CD14-positive monocyte (primary cell): ENCODE measurements at regions not wholly inside any gene's neighbourhood (a gene's known extent, or its start where the extent isn't known, plus 50 kb on each side); places are given as distances from the start of the nearest gene placed in this dataset.

Experiments used
- DNase-seq, 3 donors: peaks; one replicate each; pipeline ENCODE4 v3.0.0-alpha.2; 2011 to 2022
- H2AFZ ChIP-seq: 2 replicates; pipeline ENCODE4 v1.6.0; 2012; ENCODE audit warnings: mild to moderate bottlenecking, low read depth, low read length, inconsistent platforms; ENCODE audit not compliant: insufficient read depth, poor library complexity, severe bottlenecking
- H3K27ac ChIP-seq, 2 donors: 1 replicate in 1 of 2; 2 replicates in 1 of 2; pipeline ENCODE4 v1.5.1; 2012 to 2013; ENCODE audit warnings: low read length in 2 of 2, control low read depth in 1 of 2, inconsistent platforms in 1 of 2, low read depth in 1 of 2, mild to moderate bottlenecking in 1 of 2
- H3K27me3 ChIP-seq, 2 donors: one replicate each; pipeline versions ENCODE4 v1.6.0 to v1.6.1; 2011 to 2013; ENCODE audit warnings: low read length in 2 of 2; ENCODE audit not compliant: control insufficient read depth in 2 of 2, insufficient read depth in 2 of 2
- H3K36me3 ChIP-seq, 2 donors: replicated peaks in 1 of 2; 1 replicate in 1 of 2; 2 replicates in 1 of 2; pipeline versions ENCODE4 v1.5.1 to v1.6.1; 2012 to 2013; ENCODE audit warnings: low read length in 2 of 2, control low read depth in 1 of 2, inconsistent platforms in 1 of 2, mild to moderate bottlenecking in 1 of 2; ENCODE audit not compliant: insufficient read depth in 2 of 2, control insufficient read depth in 1 of 2
- H3K4me1 ChIP-seq, 2 donors: 1 replicate in 1 of 2; 2 replicates in 1 of 2; pipeline versions ENCODE4 v1.5.1 to v1.6.1; 2012 to 2013; ENCODE audit warnings: low read length in 2 of 2, control low read depth in 1 of 2, inconsistent platforms in 1 of 2, mild to moderate bottlenecking in 1 of 2, moderate library complexity in 1 of 2; ENCODE audit not compliant: insufficient read depth in 2 of 2, control insufficient read depth in 1 of 2
- H3K4me2 ChIP-seq: replicated peaks from 2 replicates; pipeline ENCODE3; 2012; ENCODE audit warnings: low read length, moderate library complexity, mild to moderate bottlenecking; ENCODE audit not compliant: poor library complexity, severe bottlenecking; ENCODE audit errors: extremely low read depth
- H3K4me3 ChIP-seq, 3 experiments: fragments of 200-600 bp in 1 of 3; sonication (generic) in 1 of 3; replicated peaks in 1 of 3; 1 replicate in 2 of 3; 2 replicates in 1 of 3; pipeline ENCODE4 v1.5.1; 2011 to 2013; ENCODE audit warnings: low read length in 3 of 3, mild to moderate bottlenecking in 3 of 3, control low read depth in 2 of 3, low read depth in 2 of 3, inconsistent platforms in 1 of 3, moderate library complexity in 1 of 3
- H3K79me2 ChIP-seq: 2 replicates; pipeline ENCODE4 v1.6.0; 2012; ENCODE audit warnings: mild to moderate bottlenecking, control low read depth, inconsistent platforms, low read length, moderate library complexity; ENCODE audit not compliant: insufficient read depth
- H3K9ac ChIP-seq: 2 replicates; pipeline ENCODE4 v1.6.0; 2017; ENCODE audit warnings: low read length, mild to moderate bottlenecking; ENCODE audit not compliant: insufficient read depth, poor library complexity, severe bottlenecking
- H3K9me3 ChIP-seq, 2 donors: replicated peaks in 1 of 2; 1 replicate in 1 of 2; 2 replicates in 1 of 2; pipeline versions ENCODE4 v1.5.1 to v1.6.1; 2012 to 2013; ENCODE audit warnings: low read length in 2 of 2, control low read depth in 1 of 2; ENCODE audit not compliant: control insufficient read depth in 1 of 2, insufficient read depth in 1 of 2
- H4K20me1 ChIP-seq: 2 replicates; pipeline ENCODE4 v1.6.0; 2012; ENCODE audit warnings: mild to moderate bottlenecking, low read length, control low read depth, moderate library complexity; ENCODE audit not compliant: insufficient read depth
- H3K27ac Mint-ChIP-seq, 7 donors: one replicate each; pipeline ENCODE4 v1.8.0; 2020; ENCODE audit warnings: mild to moderate bottlenecking in 7 of 7, mixed read lengths in 7 of 7, moderate library complexity in 6 of 7, inconsistent platforms in 2 of 7
- H3K27me3 Mint-ChIP-seq, 3 donors: one replicate each; pipeline ENCODE4 v1.8.0; 2021 to 2022; ENCODE audit warnings: low read depth in 3 of 3, mild to moderate bottlenecking in 3 of 3, mixed read lengths in 3 of 3, moderate library complexity in 3 of 3, inconsistent platforms in 1 of 3
- H3K36me3 Mint-ChIP-seq, 2 donors: one replicate each; pipeline ENCODE4 v1.8.0; 2020; ENCODE audit warnings: mixed read lengths in 2 of 2, inconsistent platforms in 1 of 2, mild to moderate bottlenecking in 1 of 2
- H3K4me1 Mint-ChIP-seq: one replicate; pipeline ENCODE4 v1.8.0; 2020; ENCODE audit warnings: mild to moderate bottlenecking, mixed read lengths
- H3K4me3 Mint-ChIP-seq, 2 donors: one replicate each; pipeline ENCODE4 v1.8.0; 2020; ENCODE audit warnings: mild to moderate bottlenecking in 2 of 2, mixed read lengths in 2 of 2, moderate library complexity in 1 of 2
- H3K9me3 Mint-ChIP-seq, 7 donors: one replicate each; pipeline ENCODE4 v1.8.0; 2020 to 2022; ENCODE audit warnings: mixed read lengths in 7 of 7, mild to moderate bottlenecking in 6 of 7, moderate library complexity in 6 of 7, inconsistent platforms in 2 of 7
- CTCF ChIP-seq: fragments of 200-600 bp; IDR thresholded peaks from one replicate; pipeline ENCODE4 v1.8.0; 2022; ENCODE audit warnings: antibody characterized with exemption, mild to moderate bottlenecking
- WGBS: methylation state at CpG from one replicate; pipeline ENCODE4 v1.1.5; 2013; ENCODE audit warnings: missing lambda C conversion rate; ENCODE audit not compliant: insufficient coverage; 5-methylcytosine and 5-hydroxymethylcytosine counted together
- intact Hi-C, 2 donors: fragments of 100-400 bp; cut with micrococcal nuclease; formaldehyde crosslinking; loops; one replicate each; pipeline versions ENCODE4 v1.15.0 to v1.15.1; 2023

GRCh38 chr10:23872290-23872689, 336.6 kb upstream of the KIAA1217 start:
- Histone ChIP-seq H3K9me3 (no peaks in the 10 kb centered on the region), H3K4me3 (no peak overlapping the region), H4K20me1 (no peaks in the 10 kb centered on the region), H3K36me3 (no peaks in the 10 kb centered on the region), H3K27ac (no peak overlapping the region), H3K79me2 (no peaks in the 10 kb centered on the region), H3K4me1 (peaks cover 4 to 10% of the 10 kb centered on the region in 2 donors), H3K4me2 (no peak overlapping the region), H3K9ac (no peak overlapping the region), H2AFZ (no peak overlapping the region), H3K27me3 (no peaks in the 10 kb centered on the region)
- no peaks in the 10 kb centered on the region for H3K27me3 Mint-ChIP-seq
- H3K4me1 Mint-ChIP-seq = peaks cover 22% of the 10 kb centered on the region
- no peaks in the 10 kb centered on the region for H3K36me3 Mint-ChIP-seq
- intact Hi-C loops = no loop called here
- TF ChIP-seq CTCF = no peak
- H3K9me3 Mint-ChIP-seq = peaks cover 0 to 6% (median 2%) of the 10 kb centered on the region in 7 donors
- no peak for DNase-seq
- no CpG with 5 or more reads among the region's 2 CpGs for WGBS
- no peak overlapping the region for H3K4me3 Mint-ChIP-seq
- no peak overlapping the region for H3K27ac Mint-ChIP-seq

- intact Hi-C loops = no loop called here
- H3K4me1 ChIP-seq = no peaks in the 10 kb centered on the region
- H3K4me2 ChIP-seq = no peak overlapping the region
- H3K27ac Mint-ChIP-seq = no peak overlapping the region
- H3K9me3 Mint-ChIP-seq = peaks cover 0 to 5% (median 0%) of the 10 kb centered on the region in 7 donors
- no peak overlapping the region for H3K9ac ChIP-seq
- H3K4me3 ChIP-seq = no peak overlapping the region
- H3K36me3 Mint-ChIP-seq = no peaks in the 10 kb centered on the region
- no peaks in the 10 kb centered on the region for H3K79me2 ChIP-seq
- 95% methylated on average over 5 of the region's 10 CpGs for WGBS
- H2AFZ ChIP-seq = no peak overlapping the region
- H3K4me1 Mint-ChIP-seq = no peaks in the 10 kb centered on the region
- no peaks in the 10 kb centered on the region for H3K36me3 ChIP-seq
- no peaks in the 10 kb centered on the region for H3K9me3 ChIP-seq
- no peaks in the 10 kb centered on the region for H4K20me1 ChIP-seq
- no peak overlapping the region for H3K4me3 Mint-ChIP-seq
- no peak for DNase-seq
- H3K27ac ChIP-seq = no peak overlapping the region
- TF ChIP-seq CTCF = no peak
- H3K27me3 ChIP-seq = no peaks in the 10 kb centered on the region
- H3K27me3 Mint-ChIP-seq = peaks cover 0 to 1% (median 0%) of the 10 kb centered on the region in 3 donors
Measured at GRCh38 chr10:23877791-23878320, 331.1 kb upstream of the KIAA1217 start.
